ENCODE measurements at regions not wholly inside any gene's neighbourhood (a gene's known extent, or its start where the extent isn't known, plus 50 kb on each side); places are given as distances from the start of the nearest gene placed in this dataset.

- no peak for TF ChIP-seq REST (tag by site-specific recombination; IDR thresholded peaks at IDR 0.05)
- no peak for TF ChIP-seq ZBTB6 (tag by site-specific recombination; IDR thresholded peaks at IDR 0.05)
- TF ChIP-seq YY1 (tag by site-specific recombination; IDR thresholded peaks at IDR 0.05) = no peak
These were observed 262.4 kb upstream of the RMST start (continued) for GRCh38 chr12:97200181-97200580.

GRCh38 chr12:97203408-97203807, 259.2 kb upstream of the RMST start:
- no peak overlapping the region for H3K4me3 ChIP-seq (ENCODE audit: low read depth, low read length)
- ChIA-PET CTCF (interaction anchor here (0.6 kb wide), 1 partner anchor 219 kb away, joined by 3 read pairs; no protein-coding TSS in a partner anchor), POLR2A (no interaction called here)
- no peaks in the 10 kb centered on the region for H3K9me3 ChIP-seq (ENCODE audit: control insufficient read depth, insufficient read depth, low read depth, low read length)
- H3K36me3 ChIP-seq (ENCODE audit: control insufficient read depth in 2 of 2, insufficient read depth in 1 of 2, low read length in 2 of 2) = no peaks in the 10 kb centered on the region
- H3K4me1 ChIP-seq (ENCODE audit: control insufficient read depth, insufficient read depth, low read length) = no peaks in the 10 kb centered on the region
- H3K27ac ChIP-seq (ENCODE audit: extremely low read depth, low read depth, low read length) = no peak overlapping the region
- TF ChIP-seq ZNF394 (tag by site-specific recombination; IDR thresholded peaks at IDR 0.05; ENCODE audit: borderline replicate concordance) (no peak), ZNF521 (tag by site-specific recombination; IDR thresholded peaks at IDR 0.05) (no peak), ZNF580 (tag by site-specific recombination; IDR thresholded peaks at IDR 0.05) (no peak), ZNF423 (tag by site-specific recombination; IDR thresholded peaks at IDR 0.05) (no peak), ZBTB17 (tag by site-specific recombination; IDR thresholded peaks at IDR 0.05) (no peak), ZNF148 (tag by site-specific recombination; IDR thresholded peaks at IDR 0.05; ENCODE audit: borderline replicate concordance) (no peak)

GRCh38 chr12:97209997-97210396, 252.6 kb upstream of the RMST start:
- H3K36me3 ChIP-seq (ENCODE audit: control insufficient read depth in 2 of 2, insufficient read depth in 1 of 2, low read length in 2 of 2) = no peaks in the 10 kb centered on the region
- no peak overlapping the region for H3K4me3 ChIP-seq (ENCODE audit: low read depth, low read length)
- no peak overlapping the region for H3K27ac ChIP-seq (ENCODE audit: extremely low read depth, low read depth, low read length)
- ChIA-PET CTCF (no interaction called here), POLR2A (no interaction called here)
- H3K4me1 ChIP-seq (ENCODE audit: control insufficient read depth, insufficient read depth, low read length) = no peaks in the 10 kb centered on the region
- no peaks in the 10 kb centered on the region for H3K9me3 ChIP-seq (ENCODE audit: control insufficient read depth, insufficient read depth, low read depth, low read length)
- TF ChIP-seq ZNF704 (tag by site-specific recombination; IDR thresholded peaks at IDR 0.05) (no peak), ZNF133 (tag by site-specific recombination; IDR thresholded peaks at IDR 0.05) (no peak), CTCF (tag by site-specific recombination; IDR thresholded peaks at IDR 0.05) (no peak), ZNF585B (tag by site-specific recombination; IDR thresholded peaks at IDR 0.05) (no peak), ZNF473 (tag by site-specific recombination; IDR thresholded peaks at IDR 0.05) (no peak), PBX3 (CRISPR knock-in tag; IDR thresholded peaks at IDR 0.05) (no peak), ZNF37A (tag by site-specific recombination; IDR thresholded peaks at IDR 0.05) (no peak), ZNF391 (tag by site-specific recombination; IDR thresholded peaks at IDR 0.05; ENCODE audit: borderline replicate concordance, low read depth) (no peak), MEIS1 (CRISPR knock-in tag; IDR thresholded peaks at IDR 0.05; ENCODE audit: borderline replicate concordance) (no peak), SCRT2 (tag by site-specific recombination; IDR thresholded peaks at IDR 0.05) (no peak), ZNF501 (tag by site-specific recombination; IDR thresholded peaks at IDR 0.05) (no peak), ZNF266 (tag by site-specific recombination; IDR thresholded peaks at IDR 0.05; ENCODE audit: low read depth) (no peak), ZBTB21 (tag by site-specific recombination; IDR thresholded peaks at IDR 0.05) (no peak), TCF7L2 (IDR thresholded peaks at IDR 0.05; ENCODE audit: borderline replicate concordance, low read depth, low read length) (no peak)
